K562 (cell line): ENCODE measurements at regions not wholly inside any gene's neighbourhood (a gene's known extent, or its start where the extent isn't known, plus 50 kb on each side); places are given as distances from the start of the nearest gene placed in this dataset.

Experiments
- BHLHE40 ChIP-seq: IDR thresholded peaks from 2 replicates; pipeline ENCODE4 v1.6.1; 2011; ENCODE audit warnings: low read length, improper control_type of control experiment
- DACH1 ChIP-seq: fragments of 450-650 bp; IDR thresholded peaks from 2 replicates; pipeline ENCODE4 v1.6.1; 2018; ENCODE audit not compliant: partially characterized antibody
- GABPA ChIP-seq: fragments of 200-800 bp; sonication (Bioruptor generic); conservative IDR thresholded peaks from 2 replicates; pipeline ENCODE4 v1.6.1; 2016; ENCODE audit warnings: low read depth, missing genetic modification characterization, missing compliant biosample characterization
- GATAD2A ChIP-seq: fragments of 450-650 bp; IDR thresholded peaks from 2 replicates; pipeline ENCODE4 v1.6.1; 2017
- POLR2A ChIP-seq: fragments of 450-650 bp; conservative IDR thresholded peaks from 2 replicates; pipeline ENCODE4 v1.6.1; 2016
- ZNF232 ChIP-seq: sonication (generic); formaldehyde crosslinking; IDR thresholded peaks from 2 replicates; pipeline ENCODE4 v1.8.0; 2022; ENCODE audit warnings: mild to moderate bottlenecking, missing genetic modification reagents
- ZNF24 ChIP-seq: fragments of 450-650 bp; IDR thresholded peaks from 2 replicates; pipeline ENCODE4 v1.6.1; 2016
- TF ChIP-seq, protein P1 (sequence below), 2 experiments: IDR thresholded peaks in 1 of 2; conservative IDR thresholded peaks in 1 of 2; 2 replicates each; pipeline ENCODE4 v1.6.1; 2016; ENCODE audit warnings: low read depth in 2 of 2, mild to moderate bottlenecking in 1 of 2, missing compliant biosample characterization in 1 of 2, missing genetic modification characterization in 1 of 2, moderate library complexity in 1 of 2

DNA sequence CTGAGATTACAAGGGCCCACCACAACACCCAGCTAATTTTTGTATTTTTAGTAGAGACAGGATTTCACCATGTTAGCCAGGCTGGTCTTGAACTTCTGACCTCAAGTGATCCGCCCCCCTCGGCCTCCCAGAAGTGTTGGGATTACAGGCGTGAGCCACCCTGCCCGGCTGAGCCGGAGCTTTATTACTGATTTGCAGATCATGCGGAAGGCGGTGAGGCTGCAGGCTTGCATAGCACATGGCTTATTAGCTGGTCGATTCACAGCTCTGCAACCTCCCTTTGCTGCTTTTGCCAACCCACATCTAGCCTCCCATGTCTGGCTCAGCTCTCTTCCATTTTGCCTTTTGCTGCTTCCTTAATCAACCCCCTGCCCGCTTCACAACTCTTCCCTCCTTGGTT lies 210.3 kb downstream of the VAPA start:
- TF ChIP-seq, protein P1, sequence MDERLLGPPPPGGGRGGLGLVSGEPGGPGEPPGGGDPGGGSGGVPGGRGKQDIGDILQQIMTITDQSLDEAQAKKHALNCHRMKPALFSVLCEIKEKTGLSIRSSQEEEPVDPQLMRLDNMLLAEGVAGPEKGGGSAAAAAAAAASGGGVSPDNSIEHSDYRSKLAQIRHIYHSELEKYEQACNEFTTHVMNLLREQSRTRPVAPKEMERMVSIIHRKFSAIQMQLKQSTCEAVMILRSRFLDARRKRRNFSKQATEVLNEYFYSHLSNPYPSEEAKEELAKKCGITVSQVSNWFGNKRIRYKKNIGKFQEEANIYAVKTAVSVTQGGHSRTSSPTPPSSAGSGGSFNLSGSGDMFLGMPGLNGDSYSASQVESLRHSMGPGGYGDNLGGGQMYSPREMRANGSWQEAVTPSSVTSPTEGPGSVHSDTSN (CRISPR knock-in tag; IDR thresholded peaks at IDR 0.05; ENCODE audit: low read depth), result no peak
- TF ChIP-seq, protein P1 (tag; conservative IDR thresholded peaks at IDR 0.05; ENCODE audit: low read depth), result no peak
- TF ChIP-seq GATAD2A (no peak), POLR2A (no peak), ZNF232 (no peak), DACH1 (no peak), GABPA (no peak), ZNF24 (no peak), BHLHE40 (no peak)
